Activated CD4-positive, alpha-beta T cell treated with anti-CD3 and anti-CD28 coated beads, Interleukin-2, amount 10 ng/mL, durations not matched to agents 24 days and 14 days (primary cell): ENCODE measurements at regions not wholly inside any gene's neighbourhood (a gene's known extent, or its start where the extent isn't known, plus 50 kb on each side); places are given as distances from the start of the nearest gene placed in this dataset.

Experiments
- DNase-seq: peaks from one replicate; pipeline ENCODE4 v3.0.0; 2022
- H3K27ac Mint-ChIP-seq: one replicate; pipeline ENCODE4 v1.8.0; 2022; ENCODE audit warnings: mild to moderate bottlenecking, mixed read lengths
- H3K27me3 Mint-ChIP-seq: one replicate; pipeline ENCODE4 v1.8.0; 2022; ENCODE audit warnings: mixed read lengths
- H3K36me3 Mint-ChIP-seq: one replicate; pipeline ENCODE4 v1.8.0; 2022; ENCODE audit warnings: low read depth, mild to moderate bottlenecking, mixed read lengths
- H3K4me1 Mint-ChIP-seq: one replicate; pipeline ENCODE4 v1.8.0; 2021; ENCODE audit warnings: mixed read lengths
- H3K4me3 Mint-ChIP-seq: one replicate; pipeline ENCODE4 v1.8.0; 2022; ENCODE audit warnings: mild to moderate bottlenecking, moderate library complexity, mixed read lengths
- H3K9me3 Mint-ChIP-seq: one replicate; pipeline ENCODE4 v1.8.0; 2021; ENCODE audit warnings: mixed read lengths
- intact Hi-C: fragments of 100-400 bp; cut with micrococcal nuclease; formaldehyde crosslinking; loops from one replicate; pipeline ENCODE4 v1.15.1; 2023

- H3K27me3 Mint-ChIP-seq, result peaks cover 4% of the 10 kb centered on the region
- H3K4me1 Mint-ChIP-seq, result no peaks in the 10 kb centered on the region
- DNase-seq, result no peak
- H3K4me3 Mint-ChIP-seq, result no peak overlapping the region
- intact Hi-C loops, result no loop called here
- H3K27ac Mint-ChIP-seq, result no peak overlapping the region
- H3K9me3 Mint-ChIP-seq, result no peaks in the 10 kb centered on the region
- H3K36me3 Mint-ChIP-seq, result no peaks in the 10 kb centered on the region
Measured at GRCh38 chr13:71278512-71278911, 588.5 kb downstream of the DACH1 start.

- Mint-ChIP-seq H3K9me3 (no peaks in the 10 kb centered on the region), H3K27ac (no peak overlapping the region), H3K4me3 (no peak overlapping the region), H3K36me3 (no peaks in the 10 kb centered on the region), H3K27me3 (no peaks in the 10 kb centered on the region), H3K4me1 (no peaks in the 10 kb centered on the region)
- intact Hi-C loops, result no loop called here
- no peak for DNase-seq
Measured at GRCh38 chr13:71274923-71275608, 591.9 kb downstream of the DACH1 start.

GRCh38 chr13:71261256-71261655 lies 605.7 kb downstream of the DACH1 start:
- Mint-ChIP-seq H3K4me3 (no peak overlapping the region), H3K9me3 (no peaks in the 10 kb centered on the region), H3K36me3 (no peaks in the 10 kb centered on the region), H3K27ac (no peak overlapping the region), H3K4me1 (no peaks in the 10 kb centered on the region), H3K27me3 (no peaks in the 10 kb centered on the region)
- no peak for DNase-seq
- intact Hi-C loops, result no loop called here

- intact Hi-C loops, result no loop called here
- Mint-ChIP-seq H3K36me3 (no peaks in the 10 kb centered on the region), H3K4me1 (no peaks in the 10 kb centered on the region), H3K9me3 (no peaks in the 10 kb centered on the region), H3K4me3 (no peak overlapping the region), H3K27me3 (no peaks in the 10 kb centered on the region), H3K27ac (no peak overlapping the region)
- no peak for DNase-seq
Measured at GRCh38 chr13:71260246-71260645, 606.8 kb downstream of the DACH1 start.

- Mint-ChIP-seq H3K4me3 (no peak overlapping the region), H3K27me3 (no peaks in the 10 kb centered on the region), H3K27ac (no peak overlapping the region), H3K4me1 (no peaks in the 10 kb centered on the region), H3K9me3 (no peaks in the 10 kb centered on the region), H3K36me3 (no peaks in the 10 kb centered on the region)
- DNase-seq, result no peak
- intact Hi-C loops, result no loop called here
Measured at GRCh38 chr13:71255633-71256032, 611.4 kb downstream of the DACH1 start.

GRCh38 chr13:71254384-71254783 lies 612.6 kb downstream of the DACH1 start:
- H3K9me3 Mint-ChIP-seq, result no peaks in the 10 kb centered on the region
- no peak overlapping the region for H3K4me3 Mint-ChIP-seq
- no peak overlapping the region for H3K27ac Mint-ChIP-seq
- intact Hi-C loops, result no loop called here
- no peaks in the 10 kb centered on the region for H3K36me3 Mint-ChIP-seq
- H3K4me1 Mint-ChIP-seq, result no peaks in the 10 kb centered on the region
- DNase-seq, result no peak
- H3K27me3 Mint-ChIP-seq, result no peaks in the 10 kb centered on the region

- intact Hi-C loops, result no loop called here
- Mint-ChIP-seq H3K27me3 (no peaks in the 10 kb centered on the region), H3K36me3 (no peaks in the 10 kb centered on the region), H3K4me1 (no peaks in the 10 kb centered on the region), H3K27ac (no peak overlapping the region), H3K4me3 (no peak overlapping the region), H3K9me3 (no peaks in the 10 kb centered on the region)
- no peak for DNase-seq
Measured at GRCh38 chr13:71252184-71252704, 614.8 kb downstream of the DACH1 start.

- DNase-seq, result no peak
- intact Hi-C loops, result no loop called here
- H3K36me3 Mint-ChIP-seq, result no peaks in the 10 kb centered on the region
- H3K4me3 Mint-ChIP-seq, result no peak overlapping the region
- H3K4me1 Mint-ChIP-seq, result no peaks in the 10 kb centered on the region
- H3K9me3 Mint-ChIP-seq, result no peaks in the 10 kb centered on the region
- no peak overlapping the region for H3K27ac Mint-ChIP-seq
- no peaks in the 10 kb centered on the region for H3K27me3 Mint-ChIP-seq
Measured at GRCh38 chr13:71251292-71251951, 615.6 kb downstream of the DACH1 start.

- H3K36me3 Mint-ChIP-seq, result no peaks in the 10 kb centered on the region
- no peaks in the 10 kb centered on the region for H3K27me3 Mint-ChIP-seq
- no peak for DNase-seq
- H3K4me1 Mint-ChIP-seq, result no peaks in the 10 kb centered on the region
- H3K4me3 Mint-ChIP-seq, result no peak overlapping the region
- intact Hi-C loops, result no loop called here
- H3K27ac Mint-ChIP-seq, result no peak overlapping the region
- H3K9me3 Mint-ChIP-seq, result no peaks in the 10 kb centered on the region
Measured at GRCh38 chr13:71249011-71249410, 618.0 kb downstream of the DACH1 start.

- H3K27ac Mint-ChIP-seq, result no peak overlapping the region
- DNase-seq, result no peak
- H3K9me3 Mint-ChIP-seq, result no peaks in the 10 kb centered on the region
- no peak overlapping the region for H3K4me3 Mint-ChIP-seq
- H3K36me3 Mint-ChIP-seq, result no peaks in the 10 kb centered on the region
- intact Hi-C loops, result no loop called here
- H3K4me1 Mint-ChIP-seq, result no peaks in the 10 kb centered on the region
- no peaks in the 10 kb centered on the region for H3K27me3 Mint-ChIP-seq
Measured at GRCh38 chr13:71244161-71244560, 622.8 kb downstream of the DACH1 start.

- no peak for DNase-seq
- intact Hi-C loops, result no loop called here
- Mint-ChIP-seq H3K36me3 (no peaks in the 10 kb centered on the region), H3K27ac (no peak overlapping the region), H3K9me3 (no peaks in the 10 kb centered on the region), H3K4me1 (no peaks in the 10 kb centered on the region), H3K27me3 (no peaks in the 10 kb centered on the region), H3K4me3 (no peak overlapping the region)
Measured at GRCh38 chr13:71242201-71242600, 624.8 kb downstream of the DACH1 start.

GRCh38 chr13:71240911-71241310 lies 626.1 kb downstream of the DACH1 start:
- H3K9me3 Mint-ChIP-seq, result no peaks in the 10 kb centered on the region
- H3K4me1 Mint-ChIP-seq, result no peaks in the 10 kb centered on the region
- H3K27ac Mint-ChIP-seq, result no peak overlapping the region
- no peak for DNase-seq
- H3K27me3 Mint-ChIP-seq, result no peaks in the 10 kb centered on the region
- no peaks in the 10 kb centered on the region for H3K36me3 Mint-ChIP-seq
- intact Hi-C loops, result no loop called here
- no peak overlapping the region for H3K4me3 Mint-ChIP-seq

- Mint-ChIP-seq H3K27me3 (no peaks in the 10 kb centered on the region), H3K36me3 (no peaks in the 10 kb centered on the region), H3K4me1 (no peaks in the 10 kb centered on the region), H3K9me3 (no peaks in the 10 kb centered on the region), H3K4me3 (no peak overlapping the region), H3K27ac (no peak overlapping the region)
- no peak for DNase-seq
- intact Hi-C loops, result no loop called here
Measured at GRCh38 chr13:71237332-71237731, 629.7 kb downstream of the DACH1 start.

GRCh38 chr13:71219698-71220415 lies 647.1 kb downstream of the DACH1 start:
- Mint-ChIP-seq H3K36me3 (no peaks in the 10 kb centered on the region), H3K9me3 (no peaks in the 10 kb centered on the region), H3K27ac (no peak overlapping the region), H3K4me1 (no peaks in the 10 kb centered on the region), H3K4me3 (no peak overlapping the region), H3K27me3 (no peaks in the 10 kb centered on the region)
- no peak for DNase-seq
- intact Hi-C loops, result no loop called here
